GM18909 (cell line): ENCODE measurements at regions not wholly inside any gene's neighbourhood (a gene's known extent, or its start where the extent isn't known, plus 50 kb on each side); places are given as distances from the start of the nearest gene placed in this dataset.
"Not testable (repeated sequence)": the region's sequence is repeated elsewhere in the genome, so short reads cannot be mapped to it uniquely, and the experiment has no call there.

Experiments
- ATAC-seq: cut with Tn5 transposase; IDR thresholded peaks from one replicate; pipeline ENCODE4 v1.9.1; 2021; ENCODE audit warnings: mild to moderate bottlenecking; ENCODE audit not compliant: unreplicated experiment, poor library complexity

DNA sequence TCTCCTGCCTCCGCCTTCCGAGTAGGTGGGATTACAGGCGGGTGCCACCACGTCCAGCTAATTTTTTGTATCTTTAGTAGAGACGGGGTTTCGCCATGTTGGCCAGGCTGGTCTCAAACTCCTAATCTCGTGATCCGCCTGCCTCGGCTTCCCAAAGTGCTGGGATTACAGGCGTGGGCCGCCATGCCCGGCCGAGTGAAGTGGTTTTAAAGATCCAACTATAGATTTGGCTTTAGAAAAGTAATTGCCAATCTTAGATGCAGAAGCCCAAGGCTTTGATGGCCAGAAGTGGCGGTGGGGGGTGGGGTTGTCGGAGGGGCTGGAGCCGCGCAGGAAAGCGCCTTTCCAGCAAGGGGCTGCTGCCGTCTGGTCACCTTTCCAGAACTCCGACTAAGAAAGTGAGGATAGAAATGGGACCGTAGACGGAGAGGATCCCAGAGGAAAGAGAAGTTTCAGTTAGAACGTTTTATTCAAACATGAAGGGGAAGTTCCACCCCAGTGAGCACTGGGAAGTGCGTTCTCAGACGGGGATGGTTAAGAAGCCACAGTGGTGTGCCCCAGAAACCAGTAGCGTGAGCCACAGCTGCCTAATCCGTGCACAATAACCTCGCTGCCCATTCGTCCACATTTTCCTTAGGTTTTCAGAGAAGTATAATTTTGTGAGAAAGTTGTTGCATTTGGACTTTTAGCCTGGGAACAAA lies 69.7 kb downstream of the DLL1 start:
- no peak for ATAC-seq

DNA sequence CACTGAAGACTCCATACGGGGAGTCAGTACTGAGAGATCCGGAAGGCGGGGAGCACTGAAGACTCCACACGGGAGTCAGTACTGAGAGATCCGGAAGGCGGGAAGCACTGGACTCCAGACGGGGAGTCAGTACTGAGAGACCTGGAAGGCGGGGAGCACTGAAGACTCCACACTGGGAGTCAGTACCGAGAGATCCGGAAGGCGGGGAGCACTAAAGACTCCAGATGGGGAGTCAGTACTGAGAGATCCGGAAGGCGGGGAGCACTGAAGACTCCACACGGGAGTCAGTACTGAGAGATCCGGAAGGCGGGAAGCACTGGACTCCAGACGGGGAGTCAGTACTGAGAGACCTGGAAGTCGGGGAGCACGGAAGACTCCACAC lies 77.2 kb downstream of the DLL1 start:
- not testable (repeated sequence) for ATAC-seq

DNA sequence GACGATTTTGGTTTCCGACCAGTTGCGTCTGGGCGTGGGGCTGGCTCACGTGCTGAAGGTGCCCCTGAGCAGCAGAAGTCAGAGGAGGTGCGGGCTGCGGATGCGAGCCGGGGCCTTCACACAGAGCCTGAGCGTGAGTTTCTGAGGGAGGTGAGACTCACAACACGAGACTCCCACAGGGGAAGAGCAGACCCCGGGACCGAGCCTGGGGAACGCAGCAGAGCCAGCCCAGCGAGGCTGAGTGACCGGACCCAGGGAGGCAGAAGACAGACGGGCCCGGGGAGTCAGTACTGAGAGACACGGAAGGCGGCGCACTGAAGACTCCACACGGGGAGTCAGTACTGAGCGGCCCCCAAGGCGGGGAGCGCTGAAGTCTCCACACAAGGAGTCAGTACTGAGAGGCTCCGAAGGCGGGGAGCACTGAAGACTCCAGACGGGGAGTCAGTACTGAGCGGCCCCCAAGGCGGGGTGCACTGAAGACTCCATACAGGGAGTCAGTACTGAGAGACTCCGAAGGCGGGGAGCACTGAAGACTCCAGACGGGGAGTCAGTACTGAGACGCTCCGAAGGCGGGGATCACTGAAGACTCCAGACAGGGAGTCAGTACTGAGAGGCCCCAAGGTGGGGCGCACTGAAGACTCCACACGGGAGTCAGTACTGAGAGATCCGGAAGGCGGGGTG lies 77.8 kb downstream of the DLL1 start:
- ATAC-seq, result no peak

DNA sequence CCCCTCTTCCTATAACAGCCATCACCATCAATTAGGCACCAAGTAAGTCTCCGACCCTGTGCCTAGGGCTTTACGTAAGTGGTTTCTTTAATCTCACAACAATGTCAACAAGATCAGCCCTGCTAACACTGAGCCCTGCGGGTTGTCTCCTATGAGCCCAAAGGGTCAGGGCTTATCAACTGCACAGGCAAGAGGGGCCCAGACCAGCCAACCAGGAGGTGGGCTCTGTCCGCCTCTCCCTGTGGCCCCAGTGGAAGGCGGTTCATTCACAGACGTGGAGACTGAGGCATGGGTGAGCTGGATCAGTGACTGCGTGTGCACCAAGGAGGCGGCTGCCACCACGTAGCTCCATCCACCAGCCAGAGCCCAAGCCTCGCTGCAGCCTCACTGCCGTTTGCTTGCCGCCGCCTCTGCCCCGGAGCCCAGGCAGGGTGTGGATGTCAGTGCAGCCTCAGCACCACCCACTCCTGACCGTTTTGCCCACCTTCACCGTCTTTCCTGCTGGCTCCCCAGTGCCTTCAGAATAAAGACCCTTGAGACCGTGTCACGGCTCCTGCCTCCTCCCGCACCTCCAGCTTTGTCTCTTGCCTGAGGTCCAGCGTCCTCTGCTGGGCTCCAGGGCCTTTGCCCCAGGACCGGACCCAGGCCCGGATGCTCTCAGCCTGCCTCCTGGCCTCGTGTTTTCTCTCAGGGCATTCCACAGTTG lies 78.7 kb downstream of the DLL1 start:
- ATAC-seq, result no peak

DNA sequence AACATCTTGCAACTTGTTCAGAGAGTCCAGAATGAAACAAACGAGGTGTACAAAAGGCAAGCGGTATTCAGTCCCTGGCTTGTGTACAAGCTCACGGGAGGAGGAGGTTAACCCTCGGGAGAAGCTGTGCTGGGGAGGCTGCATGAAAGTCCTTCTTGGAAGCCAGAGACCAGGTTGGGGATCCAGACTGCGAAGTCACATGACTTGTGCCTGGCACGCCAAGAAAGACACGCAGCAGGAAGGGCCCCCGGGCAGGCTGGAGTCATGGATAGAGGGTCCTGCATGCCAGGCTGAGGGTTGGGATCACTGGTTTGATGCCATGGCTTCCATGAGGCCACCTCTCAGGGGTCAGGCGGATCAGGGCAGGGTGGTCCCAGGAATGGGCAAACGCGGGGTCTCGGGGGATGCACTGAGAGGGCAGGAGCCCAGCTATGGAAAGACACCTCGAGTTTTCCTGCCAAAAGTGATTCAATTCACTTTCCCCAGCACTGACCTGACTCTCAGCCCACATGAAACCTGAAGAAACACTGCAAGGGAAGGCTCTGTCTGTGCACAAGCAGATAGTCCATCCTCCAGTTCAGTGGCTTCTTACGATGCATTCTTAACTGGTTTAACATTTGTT lies 79.4 kb downstream of the DLL1 start:
- no peak for ATAC-seq

DNA sequence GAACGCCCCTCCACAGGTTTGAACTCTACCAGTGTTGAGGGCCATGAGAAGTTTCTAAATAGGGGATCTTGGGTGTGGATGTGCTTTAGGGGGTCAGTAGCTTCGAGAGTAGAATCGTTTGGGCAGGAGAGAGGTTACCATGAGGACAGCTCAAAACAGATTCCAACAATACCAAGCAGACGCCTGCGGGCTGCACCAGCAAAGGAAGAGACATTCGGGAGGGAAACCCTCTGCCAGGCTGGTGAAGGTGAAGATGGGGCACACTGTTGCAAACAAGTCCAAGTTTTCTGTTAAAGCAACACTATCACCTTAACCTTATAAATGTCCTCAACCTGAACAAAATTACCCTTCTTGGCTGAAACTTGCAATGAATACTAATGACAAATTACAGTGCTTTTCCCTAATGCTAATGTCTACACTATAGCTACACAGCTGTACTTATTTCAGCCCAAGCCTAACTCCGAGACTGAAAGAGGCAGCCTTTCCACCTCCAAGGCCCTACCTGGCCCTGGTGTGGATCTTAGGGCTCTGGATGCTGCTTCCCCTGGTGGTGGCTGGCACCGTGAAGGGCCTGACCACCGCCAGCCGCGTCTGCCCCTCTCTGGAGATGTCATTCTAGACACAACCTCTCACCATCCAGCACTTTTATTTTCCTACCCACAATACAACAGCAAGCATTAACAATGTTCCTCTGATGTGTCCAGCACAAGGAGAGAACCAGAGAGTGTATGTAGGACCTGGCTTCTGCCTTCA lies 80.1 kb downstream of the DLL1 start:
- no peak for ATAC-seq

DNA sequence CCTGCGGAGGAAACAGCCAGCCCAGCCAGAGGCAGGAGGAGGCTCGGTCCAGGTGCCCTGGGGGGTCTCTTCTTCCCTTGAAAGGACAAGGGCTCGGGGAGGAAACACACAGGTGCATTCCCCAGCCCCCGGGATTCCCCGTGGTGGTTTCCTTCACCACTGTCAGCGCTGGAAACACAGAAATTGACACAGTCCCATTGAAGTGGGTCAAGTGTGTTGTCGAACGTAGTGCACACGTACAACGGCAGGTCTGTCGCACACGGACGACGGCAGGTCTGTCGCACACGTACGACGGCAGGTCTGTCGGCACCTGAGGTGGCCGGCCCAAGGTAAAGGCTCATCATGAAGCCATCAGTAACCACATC lies 80.9 kb downstream of the DLL1 start:
- ATAC-seq, result no peak

DNA sequence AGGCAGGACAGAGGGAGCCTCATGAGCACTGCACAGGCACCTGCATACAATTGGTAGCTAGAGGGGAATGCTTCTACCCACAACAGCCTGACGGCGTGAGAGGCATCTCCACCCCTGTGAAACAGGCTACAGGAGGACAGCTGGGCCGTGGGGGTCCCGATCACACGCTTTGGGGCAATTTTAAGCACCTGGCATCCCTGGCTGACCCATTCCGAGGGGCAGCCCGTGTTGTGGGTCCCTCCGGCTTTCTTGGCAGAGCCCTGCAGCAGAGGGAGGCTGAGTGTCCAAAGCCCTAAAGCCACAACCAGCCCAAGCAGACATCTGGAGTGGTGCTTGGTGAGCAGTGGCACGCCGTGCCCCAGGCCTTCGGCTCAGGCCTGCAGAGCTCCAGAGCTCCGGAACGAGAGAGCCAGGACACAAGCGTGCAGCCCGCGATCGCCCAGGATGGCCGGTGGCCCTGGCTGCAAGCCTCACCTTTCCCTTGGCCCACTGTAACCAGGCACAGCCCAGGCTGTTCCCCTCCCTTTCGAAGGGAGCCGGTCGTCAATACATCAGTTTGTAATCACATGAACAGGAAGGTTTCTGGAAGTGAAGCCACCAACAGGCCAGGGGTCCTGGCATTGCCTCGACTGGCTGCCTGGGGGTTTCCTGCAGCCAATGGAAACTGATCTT lies 81.4 kb downstream of the DLL1 start:
- no peak for ATAC-seq

DNA sequence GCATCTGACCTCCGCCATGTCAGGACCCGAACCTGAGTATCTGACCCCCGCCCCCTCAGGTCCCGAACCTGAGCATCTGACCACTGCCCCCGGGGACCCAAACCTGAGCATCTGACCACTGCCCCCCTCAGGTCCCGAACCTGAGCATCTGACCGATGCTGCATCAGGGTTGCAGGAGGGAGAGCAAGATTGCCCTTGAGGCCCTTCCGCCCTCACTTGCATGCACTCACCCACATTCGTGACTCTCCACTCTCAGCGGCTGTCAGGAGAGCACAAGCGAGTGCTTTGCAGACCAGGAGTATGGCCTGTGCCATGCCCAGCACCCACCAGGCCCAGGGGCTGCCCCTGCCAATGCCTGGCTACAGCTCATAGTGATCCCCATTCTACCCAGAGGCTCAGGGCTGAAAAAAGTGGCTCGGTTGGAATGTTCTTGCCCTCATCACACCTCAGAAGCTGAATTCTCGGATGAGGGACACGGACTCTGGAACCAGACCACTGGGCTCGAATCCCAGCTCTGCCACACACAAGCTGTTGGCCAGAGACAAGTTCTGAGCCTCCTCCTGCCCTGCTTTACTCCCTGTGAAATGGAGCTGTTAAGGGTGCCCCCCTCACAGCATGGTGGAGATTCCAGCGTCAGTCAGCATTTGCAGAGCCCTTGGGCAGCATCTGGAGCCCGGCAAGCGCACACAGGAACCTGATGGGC lies 82.1 kb downstream of the DLL1 start:
- ATAC-seq, result no peak

DNA sequence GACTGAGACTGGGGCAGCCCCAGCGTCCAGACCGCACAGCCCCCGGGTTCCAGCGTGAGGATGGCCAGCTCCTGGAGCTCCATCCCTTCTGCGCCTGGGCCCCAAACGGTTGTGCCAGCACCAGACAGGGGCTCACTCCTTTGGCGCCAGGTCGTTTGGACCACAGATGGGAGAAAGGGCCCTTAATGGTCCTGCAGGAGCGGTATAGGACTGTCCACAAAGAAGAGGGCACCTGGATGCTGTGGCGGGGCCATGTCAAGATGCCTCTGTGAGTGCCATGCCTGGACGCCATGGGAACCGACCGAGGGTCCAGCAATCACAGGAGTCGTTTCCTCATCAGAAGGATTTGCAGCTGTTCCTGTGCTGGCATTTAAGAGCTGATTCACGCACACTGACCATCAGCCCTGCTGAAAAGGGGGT lies 82.7 kb downstream of the DLL1 start:
- ATAC-seq, result no peak

DNA sequence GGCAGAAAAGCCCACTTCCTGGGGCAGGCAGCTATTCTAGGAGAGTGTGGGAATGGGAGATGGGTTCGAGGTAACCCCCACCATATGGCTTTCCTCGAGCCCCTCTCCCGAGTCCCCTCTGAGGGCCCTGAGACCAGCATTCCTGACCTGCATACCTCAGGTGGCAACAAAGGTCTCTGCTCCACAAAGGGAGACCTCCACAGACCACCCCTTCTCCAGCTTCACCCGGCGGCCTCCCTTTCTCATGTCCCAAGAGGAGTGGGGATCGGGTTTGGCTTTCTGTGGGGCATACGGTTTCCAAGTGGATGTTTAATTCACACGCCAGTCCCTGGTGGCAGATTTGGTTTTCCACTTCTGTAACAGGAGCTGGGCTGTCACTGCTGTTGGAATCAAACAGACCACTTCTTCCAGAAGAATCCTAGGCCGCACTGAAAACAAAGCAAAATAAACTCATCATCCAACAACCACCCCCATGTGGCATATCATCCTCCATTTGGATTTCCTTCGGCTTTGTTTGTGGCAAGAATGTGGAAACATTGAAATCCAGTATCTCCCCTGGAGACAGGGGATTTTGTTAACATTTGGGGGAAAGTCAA lies 83.2 kb downstream of the DLL1 start:
- no peak for ATAC-seq

DNA sequence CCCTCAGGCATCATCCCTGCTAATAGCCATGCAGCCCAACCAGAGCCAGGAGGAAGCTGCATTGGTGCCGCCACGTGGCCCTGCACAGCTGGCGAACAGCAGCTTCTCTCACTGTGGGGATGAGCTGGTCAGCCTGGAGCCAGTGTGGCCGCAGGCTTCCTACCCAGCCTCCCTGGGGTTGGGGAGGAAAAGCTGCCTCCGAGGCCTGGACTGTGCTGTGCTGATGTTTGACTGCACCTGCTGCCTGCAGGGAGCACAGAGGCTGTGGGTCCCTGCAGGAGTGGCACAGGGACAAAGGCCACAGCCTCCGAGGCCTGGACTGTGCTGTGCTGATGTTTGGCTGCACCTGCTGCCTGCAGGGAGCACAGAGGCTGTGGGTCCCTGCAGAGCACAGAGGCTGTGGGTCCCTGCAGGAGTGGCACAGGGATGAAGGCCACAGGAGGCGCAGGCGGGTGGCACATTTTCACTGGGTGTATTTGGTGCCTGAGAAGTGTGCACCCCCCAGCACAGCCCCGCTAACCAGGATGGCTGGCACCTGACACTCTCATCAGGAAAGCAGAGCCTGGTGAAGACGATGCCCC lies 83.9 kb downstream of the DLL1 start:
- ATAC-seq, result no peak

DNA sequence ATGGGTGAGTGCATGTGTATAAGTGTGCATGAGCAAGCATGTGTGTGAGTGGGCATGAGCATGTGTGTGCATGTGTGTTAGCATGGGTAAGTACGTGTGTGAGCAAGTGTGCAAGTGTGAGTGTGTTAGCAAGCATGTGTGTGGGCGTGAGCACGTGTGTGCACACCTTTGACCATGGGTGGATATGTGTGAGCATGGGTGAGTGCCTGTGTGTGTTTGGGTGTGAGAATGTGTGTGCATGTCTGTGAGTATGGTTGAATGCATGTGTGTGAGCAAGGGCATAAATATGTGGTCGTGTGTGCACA lies 84.6 kb downstream of the DLL1 start:
- no peak for ATAC-seq

DNA sequence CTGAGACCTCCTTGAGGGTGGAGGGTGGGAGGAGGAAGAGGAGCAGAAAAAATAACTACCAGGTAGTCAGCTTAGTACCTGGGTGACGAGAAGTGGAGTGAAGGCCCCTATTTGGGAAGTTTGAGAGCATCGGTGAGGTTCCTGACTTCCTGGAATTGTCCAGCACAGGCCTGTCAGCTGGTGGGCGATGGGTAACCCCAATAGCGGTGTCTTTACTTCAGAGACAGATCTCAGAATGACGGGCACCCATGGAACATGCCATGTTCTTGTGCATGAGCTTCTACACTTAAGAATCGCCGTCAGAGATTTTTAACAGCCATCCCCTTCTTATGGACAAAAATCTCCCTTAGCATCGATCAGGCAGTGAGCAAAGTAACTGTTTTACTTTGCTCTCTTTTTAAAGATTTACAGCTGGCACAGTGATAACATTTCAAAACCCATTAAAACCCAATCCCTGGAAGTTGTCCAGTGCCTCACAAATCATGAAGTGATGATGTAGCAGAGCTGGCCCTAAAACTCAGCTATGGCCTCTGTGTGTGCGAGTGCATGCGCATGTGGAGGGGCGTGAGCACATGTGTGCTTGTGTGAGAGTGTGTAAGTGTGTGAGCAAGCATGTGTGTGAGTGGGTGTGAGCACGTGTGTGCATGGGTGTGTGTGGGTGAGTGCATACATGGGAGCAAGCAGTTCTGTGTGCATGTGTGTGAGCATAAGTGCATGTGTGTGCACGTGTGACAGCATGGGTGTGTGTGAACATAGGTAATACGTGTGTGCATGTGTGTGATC lies 85.2 kb downstream of the DLL1 start:
- ATAC-seq, result no peak

DNA sequence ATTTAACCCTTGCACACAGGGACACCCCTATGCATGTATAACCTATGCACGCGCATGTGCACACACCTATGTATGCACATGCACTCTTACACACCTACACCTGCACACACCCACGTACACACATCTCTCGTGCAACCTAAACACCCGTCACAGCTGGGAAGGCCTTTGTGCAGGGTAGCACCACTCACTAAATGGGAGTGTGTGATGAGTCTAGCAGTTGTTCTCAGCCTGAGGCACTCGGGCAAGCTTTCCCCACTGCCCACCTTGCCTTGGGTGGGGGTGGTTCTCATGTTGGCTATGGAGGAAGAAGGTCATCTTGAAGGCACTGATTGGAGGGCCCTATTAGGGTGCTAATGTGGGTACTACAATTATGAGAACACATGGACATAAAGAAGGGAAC lies 85.8 kb downstream of the DLL1 start:
- ATAC-seq, result no peak

DNA sequence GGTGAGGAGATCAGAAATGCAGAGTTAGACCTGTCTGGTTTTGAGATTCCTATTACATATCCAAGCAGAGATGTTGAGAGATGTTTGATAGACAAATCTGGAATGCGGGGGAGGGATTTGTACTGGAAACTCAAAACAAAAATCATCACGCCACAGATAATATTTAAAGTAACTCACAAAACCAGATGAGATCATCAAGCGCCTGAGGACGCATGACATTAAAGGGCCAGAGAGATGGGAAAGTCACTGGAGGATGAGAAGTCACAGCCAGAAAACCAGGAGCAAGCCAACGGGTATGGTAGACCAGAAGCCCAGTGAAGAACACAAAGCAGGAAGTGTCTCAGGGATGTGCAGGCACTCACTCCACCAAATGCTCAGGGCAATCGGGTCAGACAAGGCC lies 87.7 kb downstream of the DLL1 start:
- ATAC-seq, result no peak

DNA sequence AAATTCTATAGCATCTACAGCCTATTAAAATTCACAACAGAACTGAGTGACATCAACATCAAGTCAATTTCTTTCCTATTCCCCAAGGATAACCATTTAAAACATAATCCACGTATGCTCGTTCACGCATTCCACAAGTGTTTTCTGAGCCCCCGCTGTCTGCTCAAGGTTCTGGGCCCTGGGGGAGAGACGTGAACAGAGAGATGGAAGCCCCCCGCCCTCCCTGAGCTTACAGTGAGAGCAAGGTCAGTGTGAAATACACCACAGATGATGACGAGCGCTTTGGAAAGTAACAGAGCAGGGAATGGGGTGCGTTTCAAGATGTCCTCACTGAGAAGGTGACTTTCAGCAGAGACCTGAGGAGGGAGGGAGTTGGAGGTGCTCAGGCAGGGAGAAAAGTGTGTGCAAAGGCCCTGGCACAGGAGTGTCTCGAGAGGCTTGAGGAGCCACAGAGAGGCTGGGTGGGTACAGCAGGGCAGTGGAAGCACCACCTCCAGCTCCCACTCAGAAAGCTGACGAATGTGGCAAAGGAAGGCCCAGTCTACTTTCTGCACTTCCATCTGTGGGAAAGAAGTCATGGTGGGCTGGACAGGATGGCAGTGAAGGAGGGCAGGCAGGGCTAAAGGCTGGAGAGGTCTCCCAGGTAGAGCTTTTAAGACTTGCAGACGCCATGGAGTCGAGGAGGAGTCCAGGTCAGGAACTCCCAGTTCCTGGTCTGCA lies 88.3 kb downstream of the DLL1 start:
- ATAC-seq, result no peak

DNA sequence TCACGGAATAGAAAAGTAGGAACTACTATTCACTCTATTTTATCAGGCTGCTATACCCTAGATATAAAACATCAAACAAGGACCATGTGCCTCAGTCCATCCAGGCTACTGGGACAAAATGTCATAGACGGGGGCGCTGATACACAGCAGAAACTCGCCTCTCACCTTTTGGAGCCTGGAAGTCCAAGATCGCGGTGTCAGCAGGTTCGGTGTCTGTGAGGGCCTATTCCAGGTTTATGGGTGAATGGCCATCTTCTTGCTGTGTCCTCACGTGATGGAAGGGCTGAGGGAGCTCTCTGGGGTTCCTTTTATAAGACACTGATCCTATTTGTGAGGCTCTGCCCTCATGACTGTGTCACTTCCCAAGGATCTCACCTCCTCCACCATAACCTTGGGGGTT lies 89.5 kb downstream of the DLL1 start:
- ATAC-seq, result no peak
